ENCODE measurements at regions not wholly inside any gene's neighbourhood (a gene's known extent, or its start where the extent isn't known, plus 50 kb on each side); places are given as distances from the start of the nearest gene placed in this dataset.

DNA sequence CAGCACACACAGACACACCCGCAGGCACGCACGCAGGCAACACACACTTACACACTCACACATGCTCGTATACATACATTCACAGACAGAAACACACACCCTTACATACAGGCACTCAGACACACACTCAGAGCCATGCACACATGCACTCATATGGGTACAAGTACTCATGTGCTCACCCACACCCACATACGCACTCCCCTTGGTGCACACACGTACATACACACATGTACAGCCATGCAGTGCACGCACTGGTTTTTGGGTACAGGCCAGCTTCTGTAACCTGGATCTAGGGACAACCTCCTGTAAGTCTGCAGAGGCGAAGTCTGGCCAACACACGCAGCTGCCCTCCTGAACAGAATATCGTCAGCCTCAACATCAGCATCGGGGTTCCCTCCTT is 221.3 kb upstream of the RTL1 start:
- TF ChIP-seq EZH2phosphoT487 (IDR thresholded peaks at IDR 0.05; ENCODE audit: low read length) (no peak), EZH2 (optimal IDR thresholded peaks at IDR 0.05; ENCODE audit: low read depth, low read length) (no peak)
- TF ChIP-seq, protein P1, sequence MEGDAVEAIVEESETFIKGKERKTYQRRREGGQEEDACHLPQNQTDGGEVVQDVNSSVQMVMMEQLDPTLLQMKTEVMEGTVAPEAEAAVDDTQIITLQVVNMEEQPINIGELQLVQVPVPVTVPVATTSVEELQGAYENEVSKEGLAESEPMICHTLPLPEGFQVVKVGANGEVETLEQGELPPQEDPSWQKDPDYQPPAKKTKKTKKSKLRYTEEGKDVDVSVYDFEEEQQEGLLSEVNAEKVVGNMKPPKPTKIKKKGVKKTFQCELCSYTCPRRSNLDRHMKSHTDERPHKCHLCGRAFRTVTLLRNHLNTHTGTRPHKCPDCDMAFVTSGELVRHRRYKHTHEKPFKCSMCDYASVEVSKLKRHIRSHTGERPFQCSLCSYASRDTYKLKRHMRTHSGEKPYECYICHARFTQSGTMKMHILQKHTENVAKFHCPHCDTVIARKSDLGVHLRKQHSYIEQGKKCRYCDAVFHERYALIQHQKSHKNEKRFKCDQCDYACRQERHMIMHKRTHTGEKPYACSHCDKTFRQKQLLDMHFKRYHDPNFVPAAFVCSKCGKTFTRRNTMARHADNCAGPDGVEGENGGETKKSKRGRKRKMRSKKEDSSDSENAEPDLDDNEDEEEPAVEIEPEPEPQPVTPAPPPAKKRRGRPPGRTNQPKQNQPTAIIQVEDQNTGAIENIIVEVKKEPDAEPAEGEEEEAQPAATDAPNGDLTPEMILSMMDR (IDR thresholded peaks at IDR 0.05; ENCODE audit: low read length): no peak

All from MM.1S (cell line).